Glutamatergic neuron (in vitro differentiated cells): ENCODE measurements at regions not wholly inside any gene's neighbourhood (a gene's known extent, or its start where the extent isn't known, plus 50 kb on each side); places are given as distances from the start of the nearest gene placed in this dataset.

Source experiments
- DNase-seq: peaks from one replicate; pipeline ENCODE4 v3.0.0; 2022
- H3K27ac Mint-ChIP-seq: one replicate; pipeline ENCODE4 v1.8.0; 2020; ENCODE audit warnings: mild to moderate bottlenecking, mixed read lengths, inconsistent platforms; ENCODE audit not compliant: unreplicated experiment
- H3K27me3 Mint-ChIP-seq: one replicate; pipeline ENCODE4 v1.8.0; 2020; ENCODE audit warnings: mild to moderate bottlenecking, moderate library complexity, mixed read lengths, inconsistent platforms; ENCODE audit not compliant: unreplicated experiment
- H3K36me3 Mint-ChIP-seq: one replicate; pipeline ENCODE4 v1.8.0; 2020; ENCODE audit warnings: mild to moderate bottlenecking, mixed read lengths, inconsistent platforms; ENCODE audit not compliant: unreplicated experiment
- H3K4me1 Mint-ChIP-seq: one replicate; pipeline ENCODE4 v1.8.0; 2020; ENCODE audit warnings: mild to moderate bottlenecking, low read depth, mixed read lengths, inconsistent platforms; ENCODE audit not compliant: unreplicated experiment
- H3K4me3 Mint-ChIP-seq: one replicate; pipeline ENCODE4 v1.8.0; 2020; ENCODE audit warnings: mild to moderate bottlenecking, mixed read lengths, inconsistent platforms; ENCODE audit not compliant: unreplicated experiment
- H3K9me3 Mint-ChIP-seq: one replicate; pipeline ENCODE4 v1.8.0; 2020; ENCODE audit warnings: mild to moderate bottlenecking, moderate library complexity, mixed read lengths, inconsistent platforms; ENCODE audit not compliant: unreplicated experiment
- CTCF ChIP-seq: fragments of 200-600 bp; sonication (generic); IDR thresholded peaks from one replicate; pipeline ENCODE4 v1.5.0; 2021; ENCODE audit not compliant: partially characterized antibody, unreplicated experiment

DNA sequence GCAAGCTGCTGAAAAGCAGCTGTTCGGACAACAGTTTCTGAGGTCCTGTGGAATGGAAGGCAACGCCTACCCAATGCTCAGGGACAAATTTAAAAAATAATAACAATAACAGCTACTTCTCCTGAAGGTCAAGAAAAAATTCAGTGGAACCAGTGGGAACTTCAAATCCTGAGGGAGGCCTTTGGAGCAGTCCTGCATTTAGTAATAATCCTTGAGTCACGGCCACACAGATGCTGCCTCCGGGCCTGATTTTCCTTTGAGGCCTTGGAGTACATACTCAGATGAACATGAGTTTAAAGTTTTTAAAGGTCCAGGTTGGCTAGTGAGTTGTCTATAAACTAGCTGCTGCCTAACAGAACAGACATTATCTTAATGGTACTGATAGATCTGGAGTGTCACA lies 268.0 kb downstream of the MSRB3 start:
- Mint-ChIP-seq H3K9me3 (no peaks in the 10 kb centered on the region), H3K4me1 (no peaks in the 10 kb centered on the region), H3K27me3 (no peaks in the 10 kb centered on the region), H3K36me3 (no peaks in the 10 kb centered on the region), H3K27ac (no peak overlapping the region), H3K4me3 (no peak overlapping the region)
- no peak for TF ChIP-seq CTCF
- DNase-seq: no peak

DNA sequence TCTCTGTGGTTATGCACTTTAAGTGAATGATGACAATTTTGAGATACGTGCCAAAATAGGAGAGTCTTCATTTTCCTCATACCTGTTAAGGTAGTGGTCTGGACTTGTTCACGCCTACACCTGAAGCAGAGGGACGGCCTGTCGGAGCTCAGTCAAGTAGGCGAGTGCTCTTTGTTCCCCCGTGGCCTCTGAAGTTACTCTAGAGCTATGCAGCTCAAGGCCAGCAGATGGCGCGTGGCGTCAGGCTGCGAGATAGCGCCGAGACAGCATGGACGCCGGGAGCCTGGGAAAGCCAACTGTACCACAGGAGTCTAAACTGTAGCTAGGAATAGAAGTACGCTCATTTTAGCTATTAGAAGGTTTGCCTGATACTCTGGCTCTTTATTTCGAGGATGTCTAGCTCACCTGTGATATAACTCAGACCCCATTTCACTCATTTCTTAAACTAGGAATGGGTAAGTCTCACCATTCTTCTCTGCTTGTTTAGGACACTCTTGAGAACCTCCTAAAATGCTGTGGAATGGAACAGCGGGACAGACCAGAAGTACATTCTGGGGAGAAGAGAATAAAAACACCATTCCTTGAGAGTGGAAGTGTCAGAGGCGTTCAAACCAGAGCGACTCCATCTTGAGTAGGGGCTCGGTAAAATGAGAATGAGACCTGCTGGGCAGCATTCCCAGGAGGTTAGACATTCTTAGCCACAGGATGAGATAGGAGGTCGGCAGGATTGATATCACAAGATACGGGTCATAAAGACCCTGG lies 267.4 kb upstream of the HMGA2 start:
- Mint-ChIP-seq H3K36me3 (no peaks in the 10 kb centered on the region), H3K4me1 (no peaks in the 10 kb centered on the region), H3K9me3 (peaks cover 3% of the 10 kb centered on the region), H3K27ac (no peak overlapping the region), H3K4me3 (no peak overlapping the region), H3K27me3 (peaks cover 5% of the 10 kb centered on the region)
- DNase-seq: peak; percentile 86
- peak; percentile 83 for TF ChIP-seq CTCF

GRCh38 chr12:65557438-65558181 lies 266.7 kb upstream of the HMGA2 start:
- Mint-ChIP-seq H3K4me3 (no peak overlapping the region), H3K27ac (no peak overlapping the region), H3K9me3 (peaks cover 1% of the 10 kb centered on the region), H3K4me1 (no peaks in the 10 kb centered on the region), H3K36me3 (no peaks in the 10 kb centered on the region), H3K27me3 (peaks cover 5% of the 10 kb centered on the region)
- no peak for DNase-seq
- no peak for TF ChIP-seq CTCF

DNA sequence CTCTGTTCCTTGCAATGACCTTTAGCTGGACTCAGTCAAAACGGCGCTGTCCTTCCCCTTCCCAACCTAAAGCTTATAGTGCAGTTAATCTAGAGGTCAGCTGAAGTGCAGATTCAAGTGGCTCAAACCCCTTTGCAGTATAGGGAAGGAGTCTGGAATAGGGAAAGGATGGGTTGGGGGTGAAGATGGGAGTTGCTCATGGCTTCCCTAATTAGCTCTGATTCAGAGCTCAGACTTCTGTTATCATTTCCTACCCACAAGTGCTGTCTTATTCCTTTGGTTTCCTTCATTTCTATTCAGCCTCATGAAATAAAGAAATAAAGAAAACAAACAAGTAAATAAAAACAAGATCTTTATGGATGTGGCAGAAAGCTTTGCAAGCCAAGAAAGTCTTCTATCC lies 264.0 kb upstream of the HMGA2 start:
- Mint-ChIP-seq H3K9me3 (peaks cover 1% of the 10 kb centered on the region), H3K36me3 (no peaks in the 10 kb centered on the region), H3K4me1 (no peaks in the 10 kb centered on the region), H3K4me3 (no peak overlapping the region), H3K27me3 (peaks cover 5% of the 10 kb centered on the region), H3K27ac (no peak overlapping the region)
- no peak for DNase-seq
- no peak for TF ChIP-seq CTCF

- no peaks in the 10 kb centered on the region for H3K9me3 Mint-ChIP-seq
- H3K27ac Mint-ChIP-seq: no peak overlapping the region
- no peak for TF ChIP-seq CTCF
- H3K36me3 Mint-ChIP-seq: no peaks in the 10 kb centered on the region
- H3K4me1 Mint-ChIP-seq: no peaks in the 10 kb centered on the region
- DNase-seq: no peak
- H3K4me3 Mint-ChIP-seq: no peak overlapping the region
- H3K27me3 Mint-ChIP-seq: no peaks in the 10 kb centered on the region
Measured at GRCh38 chr12:65561798-65562382, 262.4 kb upstream of the HMGA2 start.
